ENCODE measurements at regions not wholly inside any gene's neighbourhood (a gene's known extent, or its start where the extent isn't known, plus 50 kb on each side); places are given as distances from the start of the nearest gene placed in this dataset.

- POLR2A ChIA-PET: no interaction called here
- H3K27ac ChIP-seq (ENCODE audit: extremely low read depth, low read depth, low read length): no peak overlapping the region
- CTCF ChIA-PET: no interaction called here
- H3K9me3 ChIP-seq (ENCODE audit: control insufficient read depth, insufficient read depth, low read depth, low read length): no peaks in the 10 kb centered on the region
- no peaks in the 10 kb centered on the region for H3K36me3 ChIP-seq (ENCODE audit: control insufficient read depth in 2 of 2, insufficient read depth in 1 of 2, low read length in 2 of 2)
- no peak for TF ChIP-seq ZSCAN18 (tag by site-specific recombination; IDR thresholded peaks at IDR 0.05)
- no peak for TF ChIP-seq REPIN1 (tag by site-specific recombination; IDR thresholded peaks at IDR 0.05; ENCODE audit: low read depth)
- TF ChIP-seq ZNF391 (tag by site-specific recombination; IDR thresholded peaks at IDR 0.05; ENCODE audit: borderline replicate concordance, low read depth): no peak
- H3K4me3 ChIP-seq (ENCODE audit: low read depth, low read length): no peak overlapping the region
- H3K4me1 ChIP-seq (ENCODE audit: control insufficient read depth, insufficient read depth, low read length): no peaks in the 10 kb centered on the region
Observed at GRCh38 chr18:56481751-56482150, 156.6 kb downstream of the TXNL1 start.

- Histone ChIP-seq H3K9me3 (ENCODE audit: control insufficient read depth, insufficient read depth, low read depth, low read length) (no peaks in the 10 kb centered on the region), H3K36me3 (ENCODE audit: control insufficient read depth in 2 of 2, insufficient read depth in 1 of 2, low read length in 2 of 2) (no peaks in the 10 kb centered on the region), H3K4me3 (ENCODE audit: low read depth, low read length) (no peak overlapping the region), H3K27ac (ENCODE audit: extremely low read depth, low read depth, low read length) (no peak overlapping the region), H3K4me1 (ENCODE audit: control insufficient read depth, insufficient read depth, low read length) (no peaks in the 10 kb centered on the region)
- CTCF ChIA-PET: no interaction called here
- POLR2A ChIA-PET: interaction anchor here (0.8 kb wide), 1 partner anchor 287 kb away, joined by 5 read pairs; no protein-coding TSS in a partner anchor
- TF ChIP-seq AEBP2 (tag by site-specific recombination; IDR thresholded peaks at IDR 0.05; ENCODE audit: borderline replicate concordance): no peak
Observed at GRCh38 chr18:56479841-56480240, 158.6 kb downstream of the TXNL1 start.

- Histone ChIP-seq H3K27ac (ENCODE audit: extremely low read depth, low read depth, low read length) (no peak overlapping the region), H3K4me3 (ENCODE audit: low read depth, low read length) (no peak overlapping the region), H3K9me3 (ENCODE audit: control insufficient read depth, insufficient read depth, low read depth, low read length) (no peaks in the 10 kb centered on the region), H3K36me3 (ENCODE audit: control insufficient read depth in 2 of 2, insufficient read depth in 1 of 2, low read length in 2 of 2) (no peaks in the 10 kb centered on the region), H3K4me1 (ENCODE audit: control insufficient read depth, insufficient read depth, low read length) (no peaks in the 10 kb centered on the region)
- POLR2A ChIA-PET: no interaction called here
- CTCF ChIA-PET: no interaction called here
- no peak for TF ChIP-seq ZNF585B (tag by site-specific recombination; IDR thresholded peaks at IDR 0.05)
- TF ChIP-seq ZNF501 (tag by site-specific recombination; IDR thresholded peaks at IDR 0.05): no peak
Observed at GRCh38 chr18:56475250-56475649, 163.1 kb downstream of the TXNL1 start.

- Histone ChIP-seq H3K27ac (ENCODE audit: extremely low read depth, low read depth, low read length) (no peak overlapping the region), H3K4me1 (ENCODE audit: control insufficient read depth, insufficient read depth, low read length) (no peaks in the 10 kb centered on the region), H3K9me3 (ENCODE audit: control insufficient read depth, insufficient read depth, low read depth, low read length) (no peaks in the 10 kb centered on the region), H3K4me3 (ENCODE audit: low read depth, low read length) (no peak overlapping the region), H3K36me3 (ENCODE audit: control insufficient read depth in 2 of 2, insufficient read depth in 1 of 2, low read length in 2 of 2) (no peaks in the 10 kb centered on the region)
- POLR2A ChIA-PET: no interaction called here
- CTCF ChIA-PET: no interaction called here
- TF ChIP-seq ZNF701 (tag by site-specific recombination; IDR thresholded peaks at IDR 0.05) (no peak), MEIS1 (CRISPR knock-in tag; IDR thresholded peaks at IDR 0.05; ENCODE audit: borderline replicate concordance) (no peak), ZBTB1 (tag by site-specific recombination; IDR thresholded peaks at IDR 0.05) (no peak), ZNF302 (tag by site-specific recombination; IDR thresholded peaks at IDR 0.05; ENCODE audit: low read depth) (no peak), AEBP2 (tag by site-specific recombination; IDR thresholded peaks at IDR 0.05; ENCODE audit: borderline replicate concordance) (no peak), ZFP37 (tag by site-specific recombination; IDR thresholded peaks at IDR 0.05) (no peak), IKZF3 (tag by site-specific recombination; IDR thresholded peaks at IDR 0.05) (no peak), ZNF311 (tag by site-specific recombination; IDR thresholded peaks at IDR 0.05; ENCODE audit: borderline replicate concordance) (no peak), ZSCAN18 (tag by site-specific recombination; IDR thresholded peaks at IDR 0.05) (no peak), ZNF274 (IDR thresholded peaks at IDR 0.05; ENCODE audit: low read length) (no peak), ZNF274 (tag by site-specific recombination; IDR thresholded peaks at IDR 0.05; ENCODE audit: borderline replicate concordance) (no peak), ZNF280C (tag by site-specific recombination; IDR thresholded peaks at IDR 0.05) (no peak)
Observed at GRCh38 chr18:56473400-56474024, 164.9 kb downstream of the TXNL1 start.
